ENCODE measurements at regions not wholly inside any gene's neighbourhood (a gene's known extent, or its start where the extent isn't known, plus 50 kb on each side); places are given as distances from the start of the nearest gene placed in this dataset.

GRCh38 chr1:111045033-111045722, 81.5 kb upstream of the LRIF1 start:
- H3K27me3 ChIP-seq, result no peaks in the 10 kb centered on the region
- H3K36me3 ChIP-seq, result no peaks in the 10 kb centered on the region
- no peak for DNase-seq (ENCODE audit: extremely low spot score)
- TF ChIP-seq CTCF (IDR thresholded peaks at IDR 0.05), result no peak
- no peak for TF ChIP-seq POLR2A (IDR thresholded peaks at IDR 0.05; ENCODE audit: low read depth)
- TF ChIP-seq POLR2AphosphoS5 (IDR thresholded peaks at IDR 0.05), result no peak
- TF ChIP-seq EP300 (IDR thresholded peaks at IDR 0.05), result no peak
- no peak overlapping the region for H3K27ac ChIP-seq (replicated peaks in 1 of 4)
- H3K4me3 ChIP-seq, result no peak overlapping the region
- H3K4me1 ChIP-seq, result no peaks in the 10 kb centered on the region
- intact Hi-C loops (cut with DNase I), result no loop called here
- WGBS, result 57% methylated on average over 2 of the region's 2 CpGs
- H3K9me3 ChIP-seq, result peaks cover 0 to 17% (median 5%) of the 10 kb centered on the region in 4 donors

GRCh38 chr1:111032295-111032897, 68.7 kb upstream of the LRIF1 start:
- Histone ChIP-seq H3K9me3 (peaks cover 0 to 19% (median 12%) of the 10 kb centered on the region in 4 donors), H3K4me3 (no peak overlapping the region), H3K36me3 (no peaks in the 10 kb centered on the region), H3K4me1 (no peaks in the 10 kb centered on the region), H3K27me3 (no peaks in the 10 kb centered on the region), H3K27ac (replicated peaks in 1 of 4) (no peak overlapping the region)
- 24% methylated on average over 9 of the region's 9 CpGs for WGBS
- TF ChIP-seq POLR2AphosphoS5 (IDR thresholded peaks at IDR 0.05) (no peak), CTCF (IDR thresholded peaks at IDR 0.05) (peak; percentile 45 to 65 (median 56)), EP300 (IDR thresholded peaks at IDR 0.05) (no peak)
- intact Hi-C loops (cut with DNase I), result no loop called here
- no peak for DNase-seq (ENCODE audit: extremely low spot score)

GRCh38 chr1:111030590-111030989, 66.9 kb upstream of the LRIF1 start:
- WGBS, result 56% methylated on average over 1 of the region's 1 CpG
- Histone ChIP-seq H3K27ac (replicated peaks in 1 of 4) (no peak overlapping the region), H3K4me3 (no peak overlapping the region), H3K27me3 (no peaks in the 10 kb centered on the region), H3K9me3 (peaks cover 0 to 8% (median under 1%) of the 10 kb centered on the region in 4 donors), H3K4me1 (no peaks in the 10 kb centered on the region), H3K36me3 (no peaks in the 10 kb centered on the region)
- no peak for TF ChIP-seq POLR2A (IDR thresholded peaks at IDR 0.05; ENCODE audit: low read depth)
- TF ChIP-seq CTCF (IDR thresholded peaks at IDR 0.05), result peak; percentile 21 to 54 (median 42)
- TF ChIP-seq EP300 (IDR thresholded peaks at IDR 0.05), result no peak
- TF ChIP-seq POLR2AphosphoS5 (IDR thresholded peaks at IDR 0.05), result no peak
- DNase-seq (ENCODE audit: extremely low spot score), result no peak
- intact Hi-C loops (cut with DNase I), result no loop called here

GRCh38 chr1:111025109-111025508, 61.4 kb upstream of the LRIF1 start:
- Histone ChIP-seq H3K4me1 (no peaks in the 10 kb centered on the region), H3K27me3 (no peaks in the 10 kb centered on the region), H3K27ac (replicated peaks in 1 of 4) (no peak overlapping the region), H3K4me3 (no peak overlapping the region), H3K36me3 (no peaks in the 10 kb centered on the region), H3K9me3 (peaks cover 0 to 3% (median 0%) of the 10 kb centered on the region in 4 donors)
- TF ChIP-seq POLR2A (IDR thresholded peaks at IDR 0.05; ENCODE audit: low read depth) (no peak), EP300 (IDR thresholded peaks at IDR 0.05) (no peak), CTCF (IDR thresholded peaks at IDR 0.05) (no peak), POLR2AphosphoS5 (IDR thresholded peaks at IDR 0.05) (no peak)
- 72% methylated on average over 4 of the region's 4 CpGs for WGBS
- intact Hi-C loops (cut with DNase I), result no loop called here
- DNase-seq (ENCODE audit: extremely low spot score), result no peak

Measured in esophagus muscularis mucosa (tissue), 4 donors.